Stimulated activated CD4-positive, alpha-beta T cell treated with anti-CD3 and anti-CD28 coated beads, Interleukin-4, amount 100 ng/mL, for 24 hours (primary cell): ENCODE measurements at regions not wholly inside any gene's neighbourhood (a gene's known extent, or its start where the extent isn't known, plus 50 kb on each side); places are given as distances from the start of the nearest gene placed in this dataset.
"Not testable (repeated sequence)": the region's sequence is repeated elsewhere in the genome, so short reads cannot be mapped to it uniquely, and the experiment has no call there.

Source experiments
- DNase-seq: peaks from one replicate; pipeline ENCODE4 v3.0.0-alpha.2; 2020

DNA sequence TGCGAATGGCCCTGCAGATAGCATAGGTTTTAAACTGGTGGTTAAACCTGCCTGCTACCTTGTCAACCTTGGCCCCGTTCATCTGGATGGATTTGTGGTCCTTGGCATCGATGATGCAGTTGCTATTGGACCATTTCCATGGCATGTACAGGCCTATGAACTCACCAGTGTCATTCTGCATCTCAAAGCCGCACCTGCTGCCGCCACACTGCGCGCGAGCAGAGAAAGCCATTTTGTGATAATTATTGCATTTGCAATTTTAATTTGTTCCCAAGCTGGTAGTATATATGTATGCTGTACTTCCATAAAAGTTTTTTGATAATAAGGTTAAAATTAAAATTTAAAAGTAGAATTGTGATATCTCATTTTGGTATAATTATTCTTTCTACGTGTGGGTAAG, 94.8 kb upstream of the UXS1 start:
- no peak for DNase-seq

DNA sequence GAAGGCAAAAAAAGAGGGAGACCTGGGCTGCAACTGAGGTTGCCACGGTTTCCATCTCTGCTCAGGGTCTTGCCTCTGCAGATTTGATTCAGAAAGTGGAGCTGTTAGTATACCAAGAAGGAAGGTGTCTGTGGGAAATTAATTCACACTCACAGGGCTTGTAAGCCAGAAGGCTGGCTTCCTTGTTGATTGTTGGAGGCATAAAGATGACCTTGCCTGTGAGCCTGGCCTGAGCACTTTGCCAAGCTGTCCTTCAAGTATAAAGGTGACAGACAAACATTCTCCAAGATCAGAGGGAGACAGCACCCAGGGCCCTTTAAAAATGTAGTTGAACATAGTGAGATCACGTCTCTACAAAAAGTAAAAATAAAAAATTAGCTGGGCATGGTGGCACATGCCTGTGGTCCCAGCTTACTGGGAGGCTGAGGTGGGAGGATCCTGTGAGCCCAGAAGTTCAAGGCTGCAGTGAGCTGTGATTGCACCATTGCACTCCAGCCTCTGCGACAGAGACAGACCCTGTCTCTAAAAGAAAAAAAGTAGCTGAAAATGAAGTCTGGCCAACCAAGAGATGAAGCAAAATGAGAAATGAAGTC, 91.2 kb upstream of the UXS1 start:
- DNase-seq: no peak

DNA sequence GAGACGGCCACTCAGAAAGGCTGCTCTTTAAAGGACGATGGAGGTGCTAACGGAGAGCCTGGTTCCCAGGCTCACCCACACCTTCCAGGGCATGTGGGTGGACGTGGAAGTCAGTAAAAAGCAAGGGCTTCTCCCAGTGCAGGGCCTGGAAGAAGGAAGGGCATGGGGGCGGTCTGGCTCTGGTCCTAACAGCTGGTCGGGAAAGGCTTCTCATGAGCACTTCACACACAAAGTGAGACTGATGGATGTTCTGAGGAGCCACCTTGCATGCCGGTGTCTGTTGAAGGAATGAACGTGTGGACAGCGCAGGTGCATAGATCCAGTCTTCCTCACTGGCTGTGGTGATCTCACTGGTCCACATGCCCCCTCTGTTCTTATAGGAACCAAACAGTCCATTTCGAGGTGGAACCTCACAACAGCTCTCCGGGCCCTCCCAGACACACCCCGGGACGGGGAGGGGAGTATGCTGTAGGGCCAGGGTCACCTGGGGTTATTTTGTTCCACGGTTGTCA, 90.6 kb upstream of the UXS1 start:
- DNase-seq: no peak

DNA sequence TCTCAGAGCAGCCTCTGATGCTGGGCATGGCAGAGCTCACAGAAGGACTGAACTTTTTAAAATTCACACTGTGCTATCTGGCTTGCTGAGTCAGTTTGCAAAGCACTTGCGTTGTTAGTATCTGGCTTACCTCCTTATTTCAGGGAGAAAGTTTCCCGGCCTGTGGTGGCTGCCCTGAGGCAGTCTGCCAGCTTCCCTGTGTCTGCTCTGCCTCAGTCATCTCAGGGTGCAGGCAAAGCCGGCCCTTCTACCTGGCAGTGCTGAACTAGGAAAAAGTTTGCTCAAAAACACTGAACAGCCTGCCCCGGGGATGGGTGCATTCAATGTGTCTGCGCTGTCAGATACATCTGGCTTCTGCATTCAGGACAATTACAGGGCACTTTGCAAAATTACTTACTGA, 90.2 kb upstream of the UXS1 start:
- DNase-seq: no peak

DNA sequence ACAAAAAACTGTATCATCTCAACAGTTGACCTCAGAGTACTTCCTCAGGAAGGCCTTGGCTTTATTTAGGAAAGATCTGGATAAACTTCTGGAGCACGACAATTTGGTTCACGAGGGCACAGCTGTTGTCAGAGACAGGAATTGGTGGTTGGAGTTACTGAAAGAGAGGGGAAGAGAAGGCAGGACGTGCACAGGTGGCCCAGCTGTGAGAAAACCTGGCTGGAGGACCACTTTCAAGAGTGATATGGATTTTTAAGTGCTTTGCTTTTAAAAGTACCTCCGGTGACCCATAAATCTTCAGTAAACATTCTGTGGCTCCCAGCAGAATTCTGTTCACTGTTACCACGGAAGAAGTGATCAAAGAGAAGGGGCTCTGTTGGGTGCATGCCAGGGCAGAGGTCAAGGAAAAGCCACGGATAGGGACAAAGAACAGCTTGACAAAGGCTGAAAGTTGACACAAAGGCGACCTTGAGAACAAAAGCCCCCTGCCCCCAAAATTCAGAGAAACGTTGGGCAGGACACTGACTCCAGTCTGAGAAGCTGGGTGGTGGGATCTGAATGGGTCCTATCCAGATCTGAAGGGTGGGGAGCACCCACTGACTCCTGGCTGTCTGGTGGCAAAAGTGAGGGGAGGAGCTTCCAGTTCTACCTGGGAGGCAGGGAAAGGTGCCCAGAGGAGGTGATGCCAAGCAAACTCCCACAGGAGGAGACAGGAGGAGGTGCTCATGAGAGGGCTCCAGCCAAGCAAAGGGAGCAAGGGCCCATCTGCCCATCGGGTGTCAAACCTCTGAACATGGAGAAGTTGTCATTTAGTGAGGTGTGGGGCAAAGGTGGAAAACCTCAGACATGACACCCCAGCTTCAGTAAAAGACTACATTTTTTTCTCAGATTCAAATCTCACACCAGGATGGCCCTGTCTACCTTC, 89.4 kb upstream of the UXS1 start:
- not testable (repeated sequence) for DNase-seq

DNA sequence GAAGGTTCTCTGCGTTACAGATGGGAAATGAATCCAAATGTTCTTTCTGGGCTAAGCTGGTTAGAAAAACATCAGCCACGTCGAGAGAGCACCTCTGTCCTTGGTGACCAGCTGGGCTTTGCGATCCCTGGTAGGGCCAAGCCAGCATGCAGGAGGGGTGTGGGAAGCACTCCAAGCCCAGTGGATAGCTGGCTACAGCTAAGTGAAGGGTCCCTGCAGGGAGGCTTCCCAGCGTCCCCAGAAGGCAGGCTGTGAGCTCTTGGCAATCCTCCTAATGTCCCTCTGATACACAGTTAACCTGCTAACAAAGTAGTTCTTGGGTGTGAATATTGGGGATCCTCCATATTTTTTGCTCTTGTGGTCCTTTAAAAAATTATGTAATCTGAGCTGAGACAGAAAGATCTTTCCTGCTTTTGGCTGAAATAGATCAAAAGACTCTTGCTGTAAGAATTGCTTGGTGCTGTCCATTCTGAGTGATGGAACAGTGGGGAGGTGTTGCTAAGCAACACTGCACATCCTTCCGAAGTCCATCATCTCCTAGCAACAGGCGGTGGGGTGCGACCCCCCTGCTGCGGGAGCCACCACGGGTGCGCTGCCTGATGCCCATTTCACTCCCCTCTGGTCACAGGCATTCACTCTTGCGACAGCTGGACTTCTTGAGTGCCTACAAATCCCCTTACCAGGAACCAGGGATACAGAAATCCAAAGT, 88.5 kb upstream of the UXS1 start:
- DNase-seq: no peak

DNA sequence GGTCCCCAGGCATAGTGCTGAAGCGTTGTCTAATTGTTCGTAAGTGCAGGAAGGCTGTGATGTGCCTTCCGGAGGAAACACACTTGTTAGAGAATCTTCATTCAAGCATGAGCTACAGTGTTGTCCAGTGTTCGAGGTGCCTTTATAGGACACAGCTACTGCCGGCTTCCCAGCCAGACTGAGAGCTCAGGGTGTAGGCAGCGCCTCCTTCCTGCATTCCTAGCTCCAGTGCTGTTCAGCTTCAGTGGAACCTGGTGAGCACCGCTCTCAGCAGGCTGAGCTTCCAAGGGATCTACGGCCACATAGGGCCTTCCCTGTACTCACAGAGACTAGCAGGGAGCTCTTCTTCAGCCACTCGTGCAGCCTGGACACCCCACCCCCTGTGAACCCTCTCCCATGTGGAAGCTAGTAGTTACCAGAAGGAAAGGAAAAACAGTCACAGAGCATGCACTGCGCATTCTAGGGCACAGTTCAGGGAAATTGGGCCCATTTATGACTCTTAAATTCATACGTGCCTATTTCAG, 87.9 kb upstream of the UXS1 start:
- not testable (repeated sequence) for DNase-seq

DNA sequence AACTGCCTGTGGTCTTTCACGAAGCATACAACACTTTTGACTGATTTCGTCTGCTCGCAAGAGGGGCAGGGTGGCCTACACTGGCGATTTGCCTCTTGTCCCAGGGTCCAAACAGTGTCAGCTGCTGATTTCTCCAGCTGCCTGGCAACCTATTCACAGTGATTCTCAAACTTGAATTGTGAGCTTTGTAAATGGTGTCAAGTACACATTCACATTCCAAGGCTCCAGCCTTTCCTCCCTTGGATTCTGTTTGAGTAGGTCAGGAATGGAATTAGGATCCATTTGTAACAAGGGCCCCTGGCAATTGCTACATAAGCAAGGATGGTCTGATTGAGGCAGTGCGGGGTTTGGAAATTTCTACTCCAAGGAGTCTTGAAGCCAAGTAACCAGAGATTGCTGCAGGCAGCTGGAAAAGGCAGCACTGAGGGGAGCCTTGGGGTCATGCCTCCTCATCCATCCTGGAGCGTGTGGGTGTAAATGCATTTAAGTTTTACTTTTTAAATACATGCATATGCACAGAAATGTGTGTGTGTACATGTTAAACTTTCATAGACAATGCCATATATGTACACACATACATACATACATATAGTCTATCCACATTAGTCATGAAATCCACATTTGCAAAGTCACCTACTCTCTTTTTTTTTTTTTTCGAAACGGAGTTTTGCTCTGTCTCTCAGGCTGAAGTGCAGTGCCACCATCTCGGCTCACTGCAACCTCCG, 86.8 kb upstream of the UXS1 start:
- no peak for DNase-seq

DNA sequence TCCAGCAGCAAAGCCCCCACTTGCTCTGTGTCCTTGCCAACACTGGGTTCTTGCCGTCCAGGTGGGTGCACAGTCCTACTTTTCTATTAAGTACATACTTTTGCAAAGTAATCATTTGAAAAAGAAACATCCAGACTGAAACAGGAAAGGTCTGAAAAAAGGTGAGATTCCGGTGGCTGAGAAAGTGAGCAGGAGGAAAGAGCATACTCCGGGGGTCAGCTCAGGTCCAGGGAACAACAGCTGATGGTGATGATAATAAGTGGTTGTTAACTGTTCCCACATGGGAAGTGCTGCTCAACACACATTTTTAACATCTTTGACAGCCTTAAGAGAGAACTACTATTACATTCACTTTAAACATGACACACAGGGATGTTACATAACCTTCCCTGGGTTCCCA, 86.1 kb upstream of the UXS1 start:
- no peak for DNase-seq

DNA sequence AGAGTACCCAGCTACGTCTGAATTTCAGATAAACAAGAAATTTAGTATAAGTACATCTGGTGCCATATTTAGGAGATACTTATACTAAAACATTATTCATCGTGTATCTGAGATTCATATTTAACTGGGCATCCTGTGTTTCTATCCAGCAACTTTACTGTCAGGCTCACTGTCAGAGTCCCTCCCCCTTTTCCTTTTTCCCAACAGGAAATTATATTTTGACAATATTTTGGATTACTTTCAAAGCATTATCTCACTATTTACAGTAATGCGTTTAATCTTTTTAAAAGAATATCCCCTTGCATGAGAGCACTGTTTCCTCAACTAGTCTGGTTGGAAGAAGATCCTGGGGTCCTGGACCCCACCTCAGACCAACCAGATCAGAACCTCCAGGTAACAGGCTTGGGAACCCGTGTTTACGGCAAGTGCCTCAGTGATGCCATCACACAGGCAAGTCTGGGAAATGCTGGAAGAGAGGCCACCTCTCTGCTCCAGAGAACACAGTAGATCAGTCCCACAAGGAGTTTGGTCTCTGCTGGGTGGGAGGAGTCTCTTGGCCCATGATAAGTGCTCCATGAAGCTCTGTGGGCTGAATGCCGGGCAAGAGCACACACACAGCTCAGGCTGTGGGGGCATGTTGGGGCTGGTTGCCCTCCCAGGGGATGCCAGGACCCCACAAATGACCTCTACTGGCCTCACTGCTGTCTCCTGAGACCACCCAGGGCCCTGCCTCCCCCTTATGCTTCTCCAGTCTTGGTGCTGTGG, 84.2 kb upstream of the UXS1 start:
- DNase-seq: no peak

DNA sequence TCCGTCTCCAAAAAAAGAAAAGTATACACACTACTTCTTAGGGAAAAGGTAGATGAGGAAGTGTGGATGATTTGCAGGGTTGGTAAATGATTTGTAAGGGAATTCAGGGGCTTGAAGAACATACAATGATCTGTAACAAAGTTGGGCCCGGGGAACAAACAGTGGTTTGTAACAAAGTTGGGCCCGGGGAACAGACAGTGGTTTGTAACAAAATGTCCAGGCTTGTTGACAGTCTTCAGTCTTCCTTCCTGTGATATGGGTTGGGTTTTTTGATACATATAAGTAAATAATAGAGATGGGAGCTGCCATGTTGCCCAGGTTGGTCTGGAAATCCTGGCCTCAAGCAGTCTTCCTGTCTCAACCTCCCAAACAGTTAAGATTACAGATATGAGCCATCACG, 83.3 kb upstream of the UXS1 start:
- no peak for DNase-seq

DNA sequence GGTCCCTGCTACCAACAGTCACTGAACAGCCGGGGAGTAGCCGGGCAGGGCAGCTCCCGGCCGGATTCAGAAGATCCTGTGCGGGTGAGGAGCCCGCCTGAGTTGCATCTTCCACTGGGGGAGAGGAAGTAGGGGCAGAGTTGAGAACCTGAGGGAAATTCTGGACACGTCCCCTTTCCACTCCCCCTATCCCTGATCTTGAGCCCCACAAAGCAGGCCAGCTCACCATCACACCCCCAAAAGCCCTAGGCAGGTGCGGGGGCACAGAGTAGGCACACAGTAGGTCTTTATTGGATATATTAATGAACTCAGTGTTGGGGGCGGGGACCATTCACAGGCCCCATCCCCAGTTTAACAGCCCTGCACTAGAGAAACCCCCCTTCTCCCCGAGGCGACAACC, 81.9 kb upstream of the UXS1 start:
- DNase-seq: no peak

DNA sequence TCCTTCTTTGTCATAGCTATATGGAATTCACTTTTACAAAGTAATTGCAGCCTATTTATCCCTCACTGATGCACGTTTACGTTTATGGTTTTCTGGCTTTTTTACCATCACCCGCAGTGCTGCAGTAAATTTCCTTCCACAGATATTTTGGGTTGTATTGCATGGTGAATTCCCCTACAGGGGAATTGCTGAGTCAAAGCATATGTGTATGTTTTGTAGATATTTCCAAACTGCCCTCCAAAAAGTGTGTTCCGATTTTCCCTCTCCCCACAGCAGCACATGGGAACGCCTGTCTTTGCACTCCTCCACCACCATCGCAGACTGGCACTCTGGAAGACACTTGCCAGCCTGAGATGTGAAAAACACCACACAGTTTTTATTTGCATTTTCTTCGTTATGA, 80.6 kb upstream of the UXS1 start:
- no peak for DNase-seq

DNA sequence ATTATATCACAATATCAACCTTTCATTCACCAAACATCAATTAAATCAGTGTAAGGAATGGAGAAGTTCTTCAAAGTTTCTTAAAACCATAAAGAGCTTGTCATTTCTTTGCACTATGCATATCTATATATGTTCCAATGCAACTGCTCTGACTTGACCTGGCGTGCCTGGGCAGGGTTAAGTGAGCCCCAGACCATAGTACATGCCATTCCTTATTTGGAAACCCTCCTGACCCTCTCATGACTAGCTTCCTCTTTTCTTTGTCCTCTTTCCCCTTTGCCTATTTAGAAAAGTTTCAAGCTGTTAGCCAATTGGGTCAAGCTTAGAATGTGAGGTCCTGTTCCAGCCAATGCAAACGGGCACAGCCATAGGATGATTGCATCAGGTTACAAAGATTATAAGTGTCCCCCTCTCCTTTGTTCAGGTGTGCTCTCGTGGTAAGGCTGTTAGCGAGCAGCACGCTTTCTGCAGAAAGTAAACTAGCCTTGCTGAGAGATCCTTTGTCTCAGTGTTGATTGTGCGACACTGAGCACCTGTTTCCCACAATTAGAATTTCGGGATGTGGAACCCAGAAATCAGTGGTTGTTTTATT, 78.2 kb upstream of the UXS1 start:
- no peak for DNase-seq

DNA sequence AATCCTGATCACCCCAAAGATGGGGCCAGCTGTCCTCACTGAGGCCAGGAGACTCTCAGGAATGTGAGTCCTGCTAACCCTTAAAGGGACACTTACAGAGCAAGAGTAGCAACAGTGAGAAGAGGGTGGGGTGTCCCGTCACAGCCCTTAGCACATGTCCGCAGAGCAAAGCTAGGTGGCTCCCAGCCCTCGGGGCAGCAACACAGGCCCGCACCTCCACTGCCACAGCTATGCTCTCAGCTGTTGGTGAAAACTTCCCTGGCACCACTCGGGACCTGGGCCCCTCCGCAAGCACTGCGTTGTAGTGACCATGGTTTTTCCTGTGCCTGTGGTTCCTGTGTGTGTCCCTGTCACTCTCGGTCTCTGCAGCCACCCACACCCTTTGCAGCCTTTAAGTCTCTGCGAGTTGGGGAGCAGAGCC, 76.4 kb upstream of the UXS1 start:
- DNase-seq: no peak

DNA sequence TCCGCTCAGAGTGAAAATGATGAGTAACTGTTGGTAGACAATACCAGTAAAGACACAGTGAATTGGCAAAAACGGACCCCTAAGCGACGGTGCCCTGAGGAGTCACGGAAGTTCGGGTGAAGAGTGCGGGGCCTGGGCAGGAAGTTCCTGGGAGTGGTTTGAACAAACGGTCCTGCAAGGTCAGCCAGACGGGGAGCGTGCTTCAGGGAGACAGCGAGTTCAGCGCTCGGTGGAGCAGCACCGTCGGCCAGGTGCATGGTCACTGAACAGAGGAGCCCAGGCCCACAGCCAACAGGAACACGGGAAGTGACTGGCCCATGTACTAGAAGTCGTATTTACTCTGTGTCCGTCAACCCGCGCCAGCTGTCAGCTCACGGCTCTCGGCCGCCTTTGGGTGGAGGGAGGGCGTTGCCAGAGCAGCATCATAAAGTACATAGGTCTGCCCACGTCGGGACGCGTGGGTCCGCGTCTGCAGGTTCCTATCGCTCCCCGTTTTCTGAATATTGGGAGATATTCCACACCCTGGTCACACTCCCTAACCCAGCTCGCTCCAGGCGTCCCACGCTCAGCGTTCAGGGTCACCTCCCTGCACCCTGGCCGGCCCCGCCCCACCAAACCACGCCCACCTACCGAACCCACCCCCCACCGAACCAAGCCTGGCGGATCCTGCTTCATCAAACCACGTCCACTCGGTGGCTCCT, 75.6 kb upstream of the UXS1 start:
- peak; percentile 20 for DNase-seq

DNA sequence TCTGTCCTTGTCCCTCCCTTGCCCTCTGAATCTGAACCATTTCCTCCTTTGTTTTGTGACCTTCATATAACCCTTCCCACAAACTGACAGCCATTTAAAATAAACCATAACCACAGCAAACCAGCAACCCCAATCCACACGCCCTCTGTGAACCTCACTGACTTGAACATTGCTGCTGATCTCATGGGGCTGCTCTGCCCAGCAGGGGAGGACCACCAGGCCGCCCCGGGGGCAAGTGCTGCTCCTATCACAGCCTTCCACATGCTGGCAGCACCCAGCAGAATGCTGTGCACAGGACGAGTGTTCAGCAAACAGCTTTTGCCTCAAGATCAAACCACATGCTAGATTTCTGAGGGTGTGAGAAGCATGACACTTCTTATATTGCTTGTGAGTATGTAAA, 73.9 kb upstream of the UXS1 start:
- no peak for DNase-seq

DNA sequence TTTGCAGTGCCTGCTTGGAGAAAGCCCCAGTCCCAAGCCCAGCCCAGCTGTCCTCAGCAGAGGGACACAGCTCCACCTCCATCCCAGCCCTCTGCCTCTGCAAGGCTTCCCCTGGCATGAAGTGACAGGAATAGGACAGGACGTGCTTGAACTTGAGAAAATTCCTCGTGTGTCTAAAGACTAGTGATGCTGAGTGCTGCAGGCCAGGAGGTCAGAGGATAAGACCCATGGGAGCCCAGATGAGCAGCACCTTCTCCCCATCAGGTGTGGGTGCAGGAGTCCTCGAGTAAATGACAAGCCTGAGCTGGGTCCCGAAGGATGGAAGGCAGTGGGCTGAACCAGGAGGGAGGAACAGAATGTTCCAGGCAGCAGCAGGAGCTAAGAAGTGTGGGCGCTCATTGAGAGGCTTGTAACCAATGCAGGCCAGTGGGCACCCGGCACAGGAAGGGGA, 67.8 kb upstream of the UXS1 start:
- DNase-seq: no peak

DNA sequence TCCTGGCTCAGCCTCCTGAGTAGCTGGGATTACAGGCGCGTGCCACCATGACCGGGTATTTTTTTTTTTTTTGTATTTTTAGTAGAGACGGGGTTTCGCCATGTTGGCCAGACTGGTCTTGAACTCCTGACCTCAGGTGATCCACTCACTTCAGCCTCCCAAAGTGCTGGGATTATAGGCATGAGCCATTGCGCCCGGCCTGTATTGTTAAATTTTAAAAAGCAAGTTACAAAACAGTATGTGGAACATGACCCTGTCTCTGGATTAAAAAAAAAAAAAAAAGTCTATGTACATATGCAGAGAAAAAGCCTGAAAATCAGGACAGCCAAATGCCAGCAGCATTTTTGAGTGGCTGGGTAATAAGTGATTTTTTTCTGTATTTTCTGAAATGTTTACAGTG, 64.8 kb upstream of the UXS1 start:
- DNase-seq: not testable (repeated sequence)

DNA sequence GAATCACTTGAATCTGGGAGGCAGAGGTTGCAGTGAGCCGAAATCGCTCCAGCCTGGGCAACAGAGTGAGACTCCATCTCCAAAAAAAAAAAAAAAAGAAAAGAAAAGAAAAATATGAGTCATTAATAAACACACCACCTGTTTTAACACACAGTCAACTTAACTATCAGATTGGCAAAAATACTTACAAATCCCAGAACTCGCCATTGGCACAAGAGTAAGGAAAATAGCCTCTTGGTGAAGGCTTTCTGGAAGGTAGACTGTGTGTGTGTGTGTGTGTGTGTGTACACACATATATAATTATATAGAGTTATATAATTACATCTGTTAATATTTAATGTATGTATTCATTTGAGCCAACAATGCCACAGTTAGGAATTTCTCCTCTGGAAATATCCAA, 63.7 kb upstream of the UXS1 start:
- no peak for DNase-seq

DNA sequence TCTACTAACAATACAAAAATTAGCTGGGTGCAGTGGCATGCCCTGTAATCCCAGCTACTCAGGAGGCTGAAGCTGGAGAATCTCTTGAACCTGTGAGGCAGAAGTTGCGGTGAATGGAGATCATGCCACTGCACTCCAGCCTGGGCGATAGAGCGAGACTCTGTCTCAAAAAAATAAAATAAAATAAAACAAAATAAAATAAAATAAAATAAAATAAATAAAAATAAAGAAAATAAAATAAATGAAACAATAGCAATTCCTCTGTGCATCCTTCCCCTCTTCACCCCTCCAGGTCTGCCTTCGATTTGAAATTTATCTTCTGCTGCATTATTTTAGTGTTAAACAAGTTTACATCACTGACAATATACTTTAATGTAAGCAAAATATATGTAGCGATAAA, 63.0 kb upstream of the UXS1 start:
- DNase-seq: no peak
